HUES48 (cell line): ENCODE measurements at regions not wholly inside any gene's neighbourhood (a gene's known extent, or its start where the extent isn't known, plus 50 kb on each side); places are given as distances from the start of the nearest gene placed in this dataset.

ENCODE experiments used
- H3K27ac ChIP-seq: one replicate; pipeline ENCODE4 v1.7.0; 2013; ENCODE audit warnings: low read depth, low read length, inconsistent platforms
- H3K27me3 ChIP-seq: 2 replicates; pipeline ENCODE4 v1.6.1; 2013; ENCODE audit warnings: mild to moderate bottlenecking, low read length; ENCODE audit not compliant: control insufficient read depth, insufficient read depth
- H3K36me3 ChIP-seq: 2 replicates; pipeline ENCODE4 v1.6.1; 2013; ENCODE audit warnings: low read length; ENCODE audit not compliant: control insufficient read depth, insufficient read depth
- H3K4me1 ChIP-seq: 2 replicates; pipeline ENCODE4 v1.6.1; 2013; ENCODE audit warnings: mild to moderate bottlenecking, low read length; ENCODE audit not compliant: control insufficient read depth, insufficient read depth
- H3K4me3 ChIP-seq: 2 replicates; pipeline ENCODE4 v1.5.1; 2013; ENCODE audit warnings: mild to moderate bottlenecking, low read depth, low read length
- H3K9ac ChIP-seq: 2 replicates; pipeline ENCODE4 v1.6.1; 2013; ENCODE audit warnings: mild to moderate bottlenecking, low read depth, low read length, moderate library complexity
- H3K9me3 ChIP-seq: 2 replicates; pipeline ENCODE4 v1.6.1; 2013; ENCODE audit warnings: low read length; ENCODE audit not compliant: control insufficient read depth, insufficient read depth

DNA sequence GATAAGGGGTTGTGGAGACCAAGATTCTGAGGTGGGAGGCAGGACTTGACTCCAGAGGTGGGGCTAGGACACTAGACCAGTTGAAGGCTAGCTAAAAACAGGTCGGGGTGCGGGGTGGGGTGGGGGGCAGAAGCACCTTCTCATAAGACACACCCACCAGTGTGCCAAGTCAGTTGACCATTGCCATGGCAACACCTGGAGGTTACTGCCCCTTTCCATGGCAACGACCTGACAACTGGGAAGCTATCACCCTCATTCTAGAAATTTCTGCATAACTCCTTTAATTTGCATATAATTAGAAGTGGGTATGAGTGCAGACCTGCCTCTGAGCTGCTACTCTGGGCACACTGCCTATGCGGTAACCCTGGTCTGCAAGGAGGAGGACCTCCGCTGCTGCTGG, 53.9 kb upstream of the ALOX12 start:
- Histone ChIP-seq H3K9ac (no peak overlapping the region), H3K27ac (no peak overlapping the region), H3K27me3 (no peaks in the 10 kb centered on the region), H3K9me3 (no peaks in the 10 kb centered on the region), H3K4me1 (no peaks in the 10 kb centered on the region), H3K4me3 (no peak overlapping the region), H3K36me3 (no peaks in the 10 kb centered on the region)

DNA sequence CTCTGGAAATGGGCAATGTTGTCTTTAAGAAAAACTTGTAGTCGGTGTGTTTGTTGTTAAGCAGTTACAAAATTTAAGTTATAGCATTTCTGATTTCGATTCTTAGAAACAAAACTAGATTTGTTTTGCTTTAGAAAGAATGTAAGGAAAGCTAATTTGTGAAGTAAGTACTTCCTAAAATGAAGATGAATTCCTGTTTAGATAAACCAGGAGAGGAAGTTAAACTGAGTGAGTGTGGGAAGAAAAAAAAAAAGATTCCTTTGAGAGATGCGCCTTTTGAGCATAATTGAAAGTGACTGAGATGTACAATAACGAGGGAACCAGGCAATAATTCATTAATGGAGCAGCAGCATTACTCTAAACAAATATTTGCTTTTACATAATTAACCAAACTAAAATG, 52.4 kb upstream of the ALOX12 start:
- Histone ChIP-seq H3K27me3 (no peaks in the 10 kb centered on the region), H3K9me3 (no peaks in the 10 kb centered on the region), H3K9ac (no peak overlapping the region), H3K27ac (no peak overlapping the region), H3K4me3 (no peak overlapping the region), H3K4me1 (no peaks in the 10 kb centered on the region), H3K36me3 (no peaks in the 10 kb centered on the region)
